Skin epidermis (tissue), 12 donors: ENCODE measurements at regions not wholly inside any gene's neighbourhood (a gene's known extent, or its start where the extent isn't known, plus 50 kb on each side); places are given as distances from the start of the nearest gene placed in this dataset.

Experiments used
- H3K27ac ChIP-seq, 21 experiments: fragments of 200-600 bp; sonication (generic) in 11 of 21; one replicate each; pipeline ENCODE4 v1.5.0; 2020; ENCODE audit warnings: mild to moderate bottlenecking in 3 of 21, inconsistent platforms in 2 of 21, moderate library complexity in 2 of 21
- H3K4me3 ChIP-seq, 7 experiments: fragments of 200-600 bp; sonication (generic) in 2 of 7; one replicate each; pipeline ENCODE4 v1.5.0; 2020; ENCODE audit warnings: inconsistent platforms in 2 of 7, mild to moderate bottlenecking in 2 of 7, moderate library complexity in 1 of 7

- H3K4me3 ChIP-seq, result peak overlapping the region in 1 of 7 experiments; percentile 6
- no peak overlapping the region for H3K27ac ChIP-seq
Observed at GRCh38 chr13:99436686-99437416, 64.4 kb upstream of the TM9SF2 start.

- no peak overlapping the region for H3K4me3 ChIP-seq
Observed at GRCh38 chr13:99439048-99439447, 62.2 kb upstream of the TM9SF2 start.

GRCh38 chr13:99439850-99440604 is 61.2 kb upstream of the TM9SF2 start:
- Histone ChIP-seq H3K4me3 (no peak overlapping the region), H3K27ac (no peak overlapping the region)

More at GRCh38 chr13:99439048-99439447, 62.2 kb upstream of the TM9SF2 start:
- H3K27ac ChIP-seq, result no peak overlapping the region

GRCh38 chr13:99442273-99442895 is 58.9 kb upstream of the TM9SF2 start:
- no peak overlapping the region for H3K27ac ChIP-seq
- H3K4me3 ChIP-seq, result no peak overlapping the region

GRCh38 chr13:99446242-99446641 is 55.0 kb upstream of the TM9SF2 start:
- Histone ChIP-seq H3K4me3 (no peak overlapping the region), H3K27ac (no peak overlapping the region)

- no peak overlapping the region for H3K27ac ChIP-seq
- no peak overlapping the region for H3K4me3 ChIP-seq
Observed at GRCh38 chr13:99448546-99448945, 52.7 kb upstream of the TM9SF2 start.

GRCh38 chr13:99450416-99450815 is 50.9 kb upstream of the TM9SF2 start:
- Histone ChIP-seq H3K4me3 (no peak overlapping the region), H3K27ac (no peak overlapping the region)
